ENCODE measurements at regions not wholly inside any gene's neighbourhood (a gene's known extent, or its start where the extent isn't known, plus 50 kb on each side); places are given as distances from the start of the nearest gene placed in this dataset.
"Not testable (repeated sequence)": the region's sequence is repeated elsewhere in the genome, so short reads cannot be mapped to it uniquely, and the experiment has no call there.

GRCh38 chr4:127364911-127365310, 267.8 kb upstream of the INTU start:
- no peak for DNase-seq

- DNase-seq: no peak
Observed at GRCh38 chr4:127370604-127371003, 262.2 kb upstream of the INTU start.

- no peak for DNase-seq
Observed at GRCh38 chr4:127379499-127379898, 253.3 kb upstream of the INTU start.

GRCh38 chr4:127379948-127380347, 252.8 kb upstream of the INTU start:
- not testable (repeated sequence) for DNase-seq

- no peak for DNase-seq
Observed at GRCh38 chr4:127383666-127384065, 249.1 kb upstream of the INTU start.

GRCh38 chr4:127394516-127394915, 238.2 kb upstream of the INTU start:
- DNase-seq: no peak

- DNase-seq: no peak
Observed at GRCh38 chr4:127400276-127400675, 232.5 kb upstream of the INTU start.

- DNase-seq: no peak
Observed at GRCh38 chr4:127400731-127401346, 231.9 kb upstream of the INTU start.

GRCh38 chr4:127403471-127404084, 229.2 kb upstream of the INTU start:
- DNase-seq: no peak

GRCh38 chr4:127406187-127406586, 226.6 kb upstream of the INTU start:
- DNase-seq: no peak

- DNase-seq: peak; percentile 22
Observed at GRCh38 chr4:127407572-127407971, 225.2 kb upstream of the INTU start.

- no peak for DNase-seq
Observed at GRCh38 chr4:127410201-127410600, 222.6 kb upstream of the INTU start.

GRCh38 chr4:127410644-127411043, 222.1 kb upstream of the INTU start:
- DNase-seq: no peak

GRCh38 chr4:127414951-127415606, 217.7 kb upstream of the INTU start:
- no peak for DNase-seq

- no peak for DNase-seq
Observed at GRCh38 chr4:127416115-127416514, 216.6 kb upstream of the INTU start.

GRCh38 chr4:127417885-127418535, 214.7 kb upstream of the INTU start:
- no peak for DNase-seq

GRCh38 chr4:127419431-127419830, 213.3 kb upstream of the INTU start:
- DNase-seq: no peak

- no peak for DNase-seq
Observed at GRCh38 chr4:127421437-127421836, 211.3 kb upstream of the INTU start.

GRCh38 chr4:127425202-127425845, 207.4 kb upstream of the INTU start:
- DNase-seq: no peak

- DNase-seq: no peak
Observed at GRCh38 chr4:127425851-127426250, 206.9 kb upstream of the INTU start.

GRCh38 chr4:127441571-127441970, 191.2 kb upstream of the INTU start:
- no peak for DNase-seq

- no peak for DNase-seq
Observed at GRCh38 chr4:127445471-127445870, 187.3 kb upstream of the INTU start.

GRCh38 chr4:127446427-127446885, 186.3 kb upstream of the INTU start:
- no peak for DNase-seq
